HCT116 (cell line): ENCODE measurements at regions not wholly inside any gene's neighbourhood (a gene's known extent, or its start where the extent isn't known, plus 50 kb on each side); places are given as distances from the start of the nearest gene placed in this dataset.
"Not testable (repeated sequence)": the region's sequence is repeated elsewhere in the genome, so short reads cannot be mapped to it uniquely, and the experiment has no call there.

Source experiments
- ATAC-seq: fragments of 200-7000 bp; cut with Tn5 transposase; 2 replicates; pipeline ENCODE4 v1.9.1; 2020; ENCODE audit warnings: mild to moderate bottlenecking, moderate library complexity
- BruUV-seq: library from RNA; stranded (reverse); fragments of 400-500 nt; replicated peaks from 2 replicates; lab custom pipeline; 2021; lab: Mats Ljungman, UMichigan
- CTCF ChIA-PET: fragments of 300-600 bp; sonication (Branson Sonifier 250); formaldehyde crosslinking; loops from one replicate; lab custom pipeline; 2021; ENCODE audit warnings: antibody characterized with exemption; lab: Charles Lee
- POLR2A ChIA-PET: fragments of 300-600, 350-600 bp; sonication (Branson Sonifier 250); formaldehyde crosslinking; loops from one replicate; lab custom pipeline; 2021; ENCODE audit warnings: antibody characterized with exemption; lab: Charles Lee
- RAD21 ChIA-PET, 2 experiments: fragments of 300-600 bp; sonication (Branson Sonifier 250); formaldehyde crosslinking; loops; one replicate each; lab custom pipeline; 2023; ENCODE audit warnings: low total read pairs in 2 of 2; ENCODE audit not compliant: uncharacterized antibody in 2 of 2, unreplicated experiment in 2 of 2, low non-redundant PET in 1 of 2; lab: Charles Lee
- DNase-seq: peaks from one replicate; pipeline ENCODE4 v3.0.0-alpha.2; 2010; ENCODE audit warnings: low read depth, low spot score
- H2AFZ ChIP-seq: fragments of 200-600 bp; shearing (Covaris generic), sonication (generic); 2 replicates; pipeline ENCODE4 v1.6.1; 2017; ENCODE audit warnings: low read depth, mixed run types, mixed read lengths, antibody characterized with exemption, low read length; ENCODE audit not compliant: poor library complexity, severe bottlenecking
- H3K27ac ChIP-seq: 2 replicates; pipeline ENCODE4 v1.5.1; 2012; ENCODE audit warnings: low read depth, low read length
- H3K27me3 ChIP-seq: fragments of 200-600 bp; sonication (generic); 2 replicates; pipeline ENCODE4 v1.6.1; 2016; ENCODE audit warnings: mixed run types, low read length, mixed read lengths; ENCODE audit not compliant: insufficient read depth
- H3K36me3 ChIP-seq, 2 experiments: fragments of 200-500 bp in 1 of 2; fragments of 200-600 bp in 1 of 2; sonication (Bioruptor generic) in 1 of 2; sonication (generic) in 1 of 2; 2 replicates each; pipeline versions ENCODE4 v1.5.1 to v1.6.1; 2014 to 2016; ENCODE audit warnings: low read length in 2 of 2, inconsistent platforms in 1 of 2, mixed read lengths in 1 of 2, mixed run types in 1 of 2; ENCODE audit not compliant: insufficient read depth in 2 of 2, control insufficient read depth in 1 of 2
- H3K4me1 ChIP-seq, 2 experiments: fragments of 200-600 bp in 1 of 2; sonication (generic) in 1 of 2; 2 replicates each; pipeline versions ENCODE4 v1.5.1 to v1.6.1; 2012 to 2017; ENCODE audit warnings: low read length in 2 of 2, inconsistent platforms in 1 of 2, mild to moderate bottlenecking in 1 of 2, mixed read lengths in 1 of 2, mixed run types in 1 of 2, moderate library complexity in 1 of 2; ENCODE audit not compliant: insufficient read depth in 2 of 2, control insufficient read depth in 1 of 2
- H3K4me2 ChIP-seq: fragments of 200-600 bp; sonication (generic); 2 replicates; pipeline ENCODE4 v1.6.1; 2017; ENCODE audit warnings: mixed run types, low read length, mixed read lengths
- H3K4me3 ChIP-seq, 2 experiments: fragments of 200-600 bp in 1 of 2; sonication (generic) in 1 of 2; replicated peaks in 1 of 2; 2 replicates each; pipeline ENCODE4 v1.5.1; 2011 to 2016; ENCODE audit warnings: low read length in 2 of 2, control low read depth in 1 of 2, low read depth in 1 of 2, mild to moderate bottlenecking in 1 of 2, mixed read lengths in 1 of 2, mixed run types in 1 of 2
- H3K79me2 ChIP-seq: fragments of 200-600 bp; sonication (generic); 2 replicates; pipeline ENCODE4 v1.6.1; 2017; ENCODE audit warnings: mild to moderate bottlenecking, mixed run types, low read length, moderate library complexity, mixed read lengths; ENCODE audit not compliant: insufficient read depth
- H3K9ac ChIP-seq: fragments of 200-600 bp; sonication (generic); 2 replicates; pipeline ENCODE4 v1.6.1; 2016; ENCODE audit warnings: low read length, mixed read lengths
- H3K9me2 ChIP-seq: fragments of 200-600 bp; sonication (generic), shearing (Covaris generic); 2 replicates; pipeline ENCODE4 v1.6.1; 2017; ENCODE audit warnings: mixed run types, mild to moderate bottlenecking, moderate library complexity; ENCODE audit not compliant: insufficient read depth
- H3K9me3 ChIP-seq, 2 experiments: fragments of 200-500 bp in 1 of 2; fragments of 200-600 bp in 1 of 2; sonication (Bioruptor generic) in 1 of 2; sonication (generic) in 1 of 2; 2 replicates each; pipeline ENCODE4 v1.6.1; 2014 to 2017; ENCODE audit warnings: low read length in 2 of 2, mixed read lengths in 2 of 2, inconsistent platforms in 1 of 2, low read depth in 1 of 2, mild to moderate bottlenecking in 1 of 2, mixed run types in 1 of 2, moderate library complexity in 1 of 2; ENCODE audit not compliant: control insufficient read depth in 1 of 2, insufficient read depth in 1 of 2
- H4K20me1 ChIP-seq: fragments of 200-600 bp; sonication (generic), shearing (Covaris generic); 2 replicates; pipeline ENCODE4 v1.6.1; 2017; ENCODE audit warnings: mixed run types, mild to moderate bottlenecking, moderate library complexity; ENCODE audit not compliant: insufficient read depth
- CTCF ChIP-seq, 3 experiments: fragments of 200-600 bp in 1 of 3; sonication (generic) in 1 of 3; IDR thresholded peaks in 2 of 3; conservative IDR thresholded peaks in 1 of 3; 2 replicates each; pipeline ENCODE4 v1.5.1; 2012 to 2017; ENCODE audit warnings: low read depth in 2 of 3, low read length in 2 of 3, antibody characterized with exemption in 1 of 3, borderline replicate concordance in 1 of 3, control low read depth in 1 of 3, mild to moderate bottlenecking in 1 of 3, mixed read lengths in 1 of 3, mixed run types in 1 of 3, moderate library complexity in 1 of 3; ENCODE audit not compliant: insufficient read depth in 1 of 3
- TCF7L2 ChIP-seq: IDR thresholded peaks from 2 replicates; pipeline ENCODE4 v1.7.0; 2011; ENCODE audit warnings: borderline replicate concordance, inconsistent platforms; ENCODE audit not compliant: insufficient read depth, insufficient read length; ENCODE audit errors: extremely low read depth
- intact Hi-C: fragments of 100-400 bp; cut with micrococcal nuclease; formaldehyde crosslinking; loops from 2 replicates; pipeline ENCODE4 v1.10.0; 2022

- H3K4me1 ChIP-seq, POLR2A ChIA-PET, CTCF ChIA-PET: not testable (repeated sequence)
Measured at GRCh38 chr20:48127964-48128363, 342.7 kb upstream of the SULF2 start.

GRCh38 chr20:48127133-48127532 is 341.9 kb upstream of the SULF2 start:
- H3K9me3 ChIP-seq, BruUV-seq, H3K4me2 ChIP-seq, H3K36me3 ChIP-seq, CTCF ChIA-PET, ATAC-seq, H3K9ac ChIP-seq, H3K27ac ChIP-seq, H3K79me2 ChIP-seq, H3K4me1 ChIP-seq, DNase-seq, POLR2A ChIA-PET, H4K20me1 ChIP-seq, RAD21 ChIA-PET, H3K4me3 ChIP-seq, H2AFZ ChIP-seq, H3K9me2 ChIP-seq: not testable (repeated sequence)
- intact Hi-C loops = loop anchor here (10.0 kb wide), 1 partner anchor 58 kb away; no protein-coding TSS in a partner anchor
- H3K27me3 ChIP-seq = peaks cover 43% of the 10 kb centered on the region; the same call in 1 of the 2 replicates

More at GRCh38 chr20:48127964-48128363, 342.7 kb upstream of the SULF2 start:
- H2AFZ ChIP-seq, RAD21 ChIA-PET, H3K9me2 ChIP-seq, BruUV-seq, H3K36me3 ChIP-seq, H4K20me1 ChIP-seq, ATAC-seq, DNase-seq, H3K27ac ChIP-seq, H3K9ac ChIP-seq, H3K79me2 ChIP-seq, H3K4me2 ChIP-seq, H3K4me3 ChIP-seq, H3K9me3 ChIP-seq: not testable (repeated sequence)
- H3K27me3 ChIP-seq = peaks cover 43% of the 10 kb centered on the region; the same call in 1 of the 2 replicates
- intact Hi-C loops = loop anchor here (10.0 kb wide), 1 partner anchor 57 kb away; no protein-coding TSS in a partner anchor

GRCh38 chr20:48126227-48126740 is 341.0 kb upstream of the SULF2 start:
- Histone ChIP-seq H3K36me3 (no peaks in the 10 kb centered on the region), H3K9me3 (no peaks in the 10 kb centered on the region), H3K27ac (no peak overlapping the region), H4K20me1 (no peaks in the 10 kb centered on the region), H3K9me2 (no peaks in the 10 kb centered on the region), H3K4me2 (no peak overlapping the region), H3K4me1 (peaks cover 0 to 3% of the 10 kb centered on the region in 2 experiments; a peak in 1 of 4 replicates), H3K4me3 (no peak overlapping the region), H3K79me2 (no peaks in the 10 kb centered on the region), H3K27me3 (peaks cover 38% of the 10 kb centered on the region; the same call in 1 of the 2 replicates), H2AFZ (no peak overlapping the region), H3K9ac (no peak overlapping the region)
- intact Hi-C loops = loop anchor here (10.0 kb wide), 1 partner anchor 59 kb away; no protein-coding TSS in a partner anchor
- no TSS peak for BruUV-seq
- ChIA-PET CTCF (no interaction called here), POLR2A (no interaction called here), RAD21 (no interaction called here)
- no peak; the same call in 1 of the 2 replicates for ATAC-seq
- no peak for DNase-seq
- TF ChIP-seq TCF7L2 (peak; percentile 64), CTCF (IDR thresholded peaks at IDR 0.05 in 2 of 3, conservative IDR thresholded peaks at IDR 0.05 in 1 of 3; ENCODE audit: borderline replicate concordance in 1 of 3, insufficient read depth in 1 of 3, low read depth in 2 of 3, low read length in 2 of 3) (no peak)
